HCT116 (cell line): ENCODE measurements at regions not wholly inside any gene's neighbourhood (a gene's known extent, or its start where the extent isn't known, plus 50 kb on each side); places are given as distances from the start of the nearest gene placed in this dataset.
A peak's percentile ranks its signal among the peaks of the same experiment; 100 is the strongest.

Experiments used
- ATAC-seq: fragments of 200-7000 bp; cut with Tn5 transposase; 2 replicates; pipeline ENCODE4 v1.9.1; 2020; ENCODE audit warnings: mild to moderate bottlenecking, moderate library complexity
- BruUV-seq: library from RNA; stranded (reverse); fragments of 400-500 nt; replicated peaks from 2 replicates; lab custom pipeline; 2021; lab: Mats Ljungman, UMichigan
- CTCF ChIA-PET: fragments of 300-600 bp; sonication (Branson Sonifier 250); formaldehyde crosslinking; loops from one replicate; lab custom pipeline; 2021; ENCODE audit warnings: antibody characterized with exemption; lab: Charles Lee
- POLR2A ChIA-PET: fragments of 300-600, 350-600 bp; sonication (Branson Sonifier 250); formaldehyde crosslinking; loops from one replicate; lab custom pipeline; 2021; ENCODE audit warnings: antibody characterized with exemption; lab: Charles Lee
- RAD21 ChIA-PET, 2 experiments: fragments of 300-600 bp; sonication (Branson Sonifier 250); formaldehyde crosslinking; loops; one replicate each; lab custom pipeline; 2023; ENCODE audit warnings: low total read pairs in 2 of 2; ENCODE audit not compliant: uncharacterized antibody in 2 of 2, unreplicated experiment in 2 of 2, low non-redundant PET in 1 of 2; lab: Charles Lee
- DNase-seq: peaks from one replicate; pipeline ENCODE4 v3.0.0-alpha.2; 2010; ENCODE audit warnings: low read depth, low spot score
- H2AFZ ChIP-seq: fragments of 200-600 bp; shearing (Covaris generic), sonication (generic); 2 replicates; pipeline ENCODE4 v1.6.1; 2017; ENCODE audit warnings: low read depth, mixed run types, mixed read lengths, antibody characterized with exemption, low read length; ENCODE audit not compliant: poor library complexity, severe bottlenecking
- H3K27ac ChIP-seq: 2 replicates; pipeline ENCODE4 v1.5.1; 2012; ENCODE audit warnings: low read depth, low read length
- H3K27me3 ChIP-seq: fragments of 200-600 bp; sonication (generic); 2 replicates; pipeline ENCODE4 v1.6.1; 2016; ENCODE audit warnings: mixed run types, low read length, mixed read lengths; ENCODE audit not compliant: insufficient read depth
- H3K36me3 ChIP-seq, 2 experiments: fragments of 200-500 bp in 1 of 2; fragments of 200-600 bp in 1 of 2; sonication (Bioruptor generic) in 1 of 2; sonication (generic) in 1 of 2; 2 replicates each; pipeline versions ENCODE4 v1.5.1 to v1.6.1; 2014 to 2016; ENCODE audit warnings: low read length in 2 of 2, inconsistent platforms in 1 of 2, mixed read lengths in 1 of 2, mixed run types in 1 of 2; ENCODE audit not compliant: insufficient read depth in 2 of 2, control insufficient read depth in 1 of 2
- H3K4me1 ChIP-seq, 2 experiments: fragments of 200-600 bp in 1 of 2; sonication (generic) in 1 of 2; 2 replicates each; pipeline versions ENCODE4 v1.5.1 to v1.6.1; 2012 to 2017; ENCODE audit warnings: low read length in 2 of 2, inconsistent platforms in 1 of 2, mild to moderate bottlenecking in 1 of 2, mixed read lengths in 1 of 2, mixed run types in 1 of 2, moderate library complexity in 1 of 2; ENCODE audit not compliant: insufficient read depth in 2 of 2, control insufficient read depth in 1 of 2
- H3K4me2 ChIP-seq: fragments of 200-600 bp; sonication (generic); 2 replicates; pipeline ENCODE4 v1.6.1; 2017; ENCODE audit warnings: mixed run types, low read length, mixed read lengths
- H3K4me3 ChIP-seq, 2 experiments: fragments of 200-600 bp in 1 of 2; sonication (generic) in 1 of 2; replicated peaks in 1 of 2; 2 replicates each; pipeline ENCODE4 v1.5.1; 2011 to 2016; ENCODE audit warnings: low read length in 2 of 2, control low read depth in 1 of 2, low read depth in 1 of 2, mild to moderate bottlenecking in 1 of 2, mixed read lengths in 1 of 2, mixed run types in 1 of 2
- H3K79me2 ChIP-seq: fragments of 200-600 bp; sonication (generic); 2 replicates; pipeline ENCODE4 v1.6.1; 2017; ENCODE audit warnings: mild to moderate bottlenecking, mixed run types, low read length, moderate library complexity, mixed read lengths; ENCODE audit not compliant: insufficient read depth
- H3K9ac ChIP-seq: fragments of 200-600 bp; sonication (generic); 2 replicates; pipeline ENCODE4 v1.6.1; 2016; ENCODE audit warnings: low read length, mixed read lengths
- H3K9me2 ChIP-seq: fragments of 200-600 bp; sonication (generic), shearing (Covaris generic); 2 replicates; pipeline ENCODE4 v1.6.1; 2017; ENCODE audit warnings: mixed run types, mild to moderate bottlenecking, moderate library complexity; ENCODE audit not compliant: insufficient read depth
- H3K9me3 ChIP-seq, 2 experiments: fragments of 200-500 bp in 1 of 2; fragments of 200-600 bp in 1 of 2; sonication (Bioruptor generic) in 1 of 2; sonication (generic) in 1 of 2; 2 replicates each; pipeline ENCODE4 v1.6.1; 2014 to 2017; ENCODE audit warnings: low read length in 2 of 2, mixed read lengths in 2 of 2, inconsistent platforms in 1 of 2, low read depth in 1 of 2, mild to moderate bottlenecking in 1 of 2, mixed run types in 1 of 2, moderate library complexity in 1 of 2; ENCODE audit not compliant: control insufficient read depth in 1 of 2, insufficient read depth in 1 of 2
- H4K20me1 ChIP-seq: fragments of 200-600 bp; sonication (generic), shearing (Covaris generic); 2 replicates; pipeline ENCODE4 v1.6.1; 2017; ENCODE audit warnings: mixed run types, mild to moderate bottlenecking, moderate library complexity; ENCODE audit not compliant: insufficient read depth
- ATF3 ChIP-seq: IDR thresholded peaks from 2 replicates; pipeline ENCODE4 v1.6.1; 2012
- CBX3 ChIP-seq: IDR thresholded peaks from 2 replicates; pipeline ENCODE4 v1.6.1; 2012; ENCODE audit warnings: low read depth
- CEBPB ChIP-seq: IDR thresholded peaks from 2 replicates; pipeline ENCODE4 v1.6.1; 2012; ENCODE audit warnings: low read depth
- CTCF ChIP-seq, 3 experiments: fragments of 200-600 bp in 1 of 3; sonication (generic) in 1 of 3; IDR thresholded peaks in 2 of 3; conservative IDR thresholded peaks in 1 of 3; 2 replicates each; pipeline ENCODE4 v1.5.1; 2012 to 2017; ENCODE audit warnings: low read depth in 2 of 3, low read length in 2 of 3, antibody characterized with exemption in 1 of 3, borderline replicate concordance in 1 of 3, control low read depth in 1 of 3, mild to moderate bottlenecking in 1 of 3, mixed read lengths in 1 of 3, mixed run types in 1 of 3, moderate library complexity in 1 of 3; ENCODE audit not compliant: insufficient read depth in 1 of 3
- EGR1 ChIP-seq: IDR thresholded peaks from 2 replicates; pipeline ENCODE4 v1.6.1; 2012; ENCODE audit warnings: low read depth
- ELF1 ChIP-seq: IDR thresholded peaks from 2 replicates; pipeline ENCODE4 v1.6.1; 2012; ENCODE audit warnings: low read depth, borderline replicate concordance
- EZH2 ChIP-seq: fragments of 200-600 bp; sonication (generic); IDR thresholded peaks from 2 replicates; pipeline ENCODE4 v1.6.1; 2017; ENCODE audit warnings: antibody characterized with exemption, mixed run types
- EZH2phosphoT487 ChIP-seq: fragments of 200-600 bp; IDR thresholded peaks from 2 replicates; pipeline ENCODE4 v1.6.1; 2018; ENCODE audit warnings: antibody characterized with exemption, borderline replicate concordance
- FOSL1 ChIP-seq: IDR thresholded peaks from 2 replicates; pipeline ENCODE4 v1.6.1; 2012; ENCODE audit warnings: low read depth
- JUND ChIP-seq: IDR thresholded peaks from 2 replicates; pipeline ENCODE4 v1.6.1; 2012
- MAX ChIP-seq: IDR thresholded peaks from 2 replicates; pipeline ENCODE4 v1.6.1; 2012
- RAD21 ChIP-seq: IDR thresholded peaks from 2 replicates; pipeline ENCODE4 v1.6.1; 2012; ENCODE audit warnings: low read depth, mild to moderate bottlenecking
- REST ChIP-seq: IDR thresholded peaks from 2 replicates; pipeline ENCODE4 v1.6.1; 2012; ENCODE audit warnings: low read depth
- SRF ChIP-seq: IDR thresholded peaks from 2 replicates; pipeline ENCODE4 v1.6.1; 2012; ENCODE audit warnings: low read depth
- TCF7L2 ChIP-seq: IDR thresholded peaks from 2 replicates; pipeline ENCODE4 v1.7.0; 2011; ENCODE audit warnings: borderline replicate concordance, inconsistent platforms; ENCODE audit not compliant: insufficient read depth, insufficient read length; ENCODE audit errors: extremely low read depth
- ZBTB33 ChIP-seq: IDR thresholded peaks from 2 replicates; pipeline ENCODE4 v1.6.1; 2011; ENCODE audit warnings: mild to moderate bottlenecking, low read length, moderate library complexity; ENCODE audit not compliant: insufficient replicate concordance; ENCODE audit errors: extremely low read depth
- intact Hi-C: fragments of 100-400 bp; cut with micrococcal nuclease; formaldehyde crosslinking; loops from 2 replicates; pipeline ENCODE4 v1.10.0; 2022

GRCh38 chr20:43292222-43292621 is 102.5 kb upstream of the PTPRT start (continued):
- no peak for TF ChIP-seq REST
- no peak for TF ChIP-seq SRF
- TF ChIP-seq CBX3: no peak
- TF ChIP-seq ELF1: no peak
- no peak for TF ChIP-seq CEBPB
- no peak for TF ChIP-seq EZH2phosphoT487
- no peak for TF ChIP-seq MAX
- no peak for TF ChIP-seq ATF3
- no peak for TF ChIP-seq TCF7L2
- TF ChIP-seq RAD21: no peak
- no peak for TF ChIP-seq EGR1
- no peak for TF ChIP-seq EZH2

GRCh38 chr20:43287637-43288036 is 97.9 kb upstream of the PTPRT start:
- RAD21 ChIA-PET: no interaction called here

More at GRCh38 chr20:43287637-43288036, 97.9 kb upstream of the PTPRT start:
- Histone ChIP-seq H3K4me2 (no peak overlapping the region), H3K27me3 (peaks cover 15% of the 10 kb centered on the region), H3K9ac (no peak overlapping the region), H3K79me2 (no peaks in the 10 kb centered on the region), H3K27ac (no peak overlapping the region), H4K20me1 (no peaks in the 10 kb centered on the region; the same call in 1 of the 2 replicates), H2AFZ (no peak overlapping the region), H3K9me2 (no peaks in the 10 kb centered on the region), H3K9me3 (no peaks in the 10 kb centered on the region), H3K4me1 (no peaks in the 10 kb centered on the region), H3K36me3 (no peaks in the 10 kb centered on the region), H3K4me3 (no peak overlapping the region)
- ChIA-PET CTCF (no interaction called here), POLR2A (no interaction called here)
- TF ChIP-seq ELF1 (0 out of 2 replicates have a peak, but pooled peaks have one; percentile 9), CTCF (IDR thresholded peaks at IDR 0.05 in 2 of 3, conservative IDR thresholded peaks at IDR 0.05 in 1 of 3; ENCODE audit: borderline replicate concordance in 1 of 3, insufficient read depth in 1 of 3, low read depth in 2 of 3, low read length in 2 of 3) (no peak), SRF (no peak), JUND (no peak), RAD21 (no peak), FOSL1 (no peak), ZBTB33 (no peak), TCF7L2 (no peak)
- no TSS peak for BruUV-seq
- intact Hi-C loops: no loop called here
- no peak for DNase-seq
- ATAC-seq: peak; percentile 55; the same call in 1 of the 2 replicates
